Panc1 (cell line): ENCODE measurements at regions not wholly inside any gene's neighbourhood (a gene's known extent, or its start where the extent isn't known, plus 50 kb on each side); places are given as distances from the start of the nearest gene placed in this dataset.

ENCODE experiments used
- ATAC-seq: fragments of 200-7000 bp; cut with Tn5 transposase; 2 replicates; pipeline ENCODE4 v1.9.1; 2020; ENCODE audit warnings: mild to moderate bottlenecking, moderate library complexity
- BruUV-seq: library from RNA; stranded (reverse); fragments of 400-500 nt; replicated peaks from 2 replicates; lab custom pipeline; 2021; lab: Mats Ljungman, UMichigan
- CTCF ChIA-PET: fragments of 300-600 bp; sonication (Branson Sonifier 250); formaldehyde crosslinking; loops from one replicate; lab custom pipeline; 2022; ENCODE audit warnings: antibody characterized with exemption; lab: Charles Lee
- POLR2A ChIA-PET: fragments of 300-600 bp; sonication (Branson Sonifier 250); formaldehyde crosslinking; loops from one replicate; lab custom pipeline; 2022; ENCODE audit warnings: antibody characterized with exemption; lab: Charles Lee
- DNase-seq: peaks from one replicate; pipeline ENCODE4 v3.0.0-alpha.2; 2010; ENCODE audit warnings: low read depth, low spot score
- H3K27ac ChIP-seq: 2 replicates; pipeline ENCODE4 v1.5.1; 2011; ENCODE audit warnings: mild to moderate bottlenecking, low read length, inconsistent platforms
- H3K27me3 ChIP-seq: fragments of 200-500 bp; sonication (Bioruptor generic); 2 replicates; pipeline ENCODE4 v1.6.0; 2014; ENCODE audit warnings: low read length, inconsistent platforms; ENCODE audit not compliant: control insufficient read depth, insufficient read depth
- H3K36me3 ChIP-seq: fragments of 200-500 bp; sonication (Bioruptor generic); 2 replicates; pipeline ENCODE4 v1.5.1; 2014; ENCODE audit warnings: inconsistent platforms, mild to moderate bottlenecking, low read length, moderate library complexity; ENCODE audit not compliant: control insufficient read depth, insufficient read depth
- H3K4me1 ChIP-seq: 2 replicates; pipeline ENCODE4 v1.5.1; 2011; ENCODE audit warnings: inconsistent platforms, mild to moderate bottlenecking, low read length, moderate library complexity; ENCODE audit not compliant: control insufficient read depth, insufficient read depth
- H3K4me3 ChIP-seq, 2 experiments: 2 replicates each; pipeline ENCODE4 v1.5.1; 2011 to 2012; ENCODE audit warnings: low read depth in 2 of 2, low read length in 2 of 2, mild to moderate bottlenecking in 2 of 2, inconsistent platforms in 1 of 2, moderate library complexity in 1 of 2
- H3K9me3 ChIP-seq: fragments of 200-500 bp; sonication (Bioruptor generic); 2 replicates; pipeline ENCODE4 v1.5.1; 2014; ENCODE audit warnings: low read depth, mild to moderate bottlenecking, inconsistent platforms, low read length, moderate library complexity; ENCODE audit not compliant: control insufficient read depth, insufficient read depth
- CTCF ChIP-seq: fragments of 450-650 bp; IDR thresholded peaks from 2 replicates; pipeline ENCODE4 v1.5.1; 2017; ENCODE audit warnings: mild to moderate bottlenecking
- POLR2AphosphoS5 ChIP-seq: IDR thresholded peaks from 2 replicates; pipeline ENCODE4 v1.6.1; 2012; ENCODE audit warnings: mild to moderate bottlenecking, low read depth, low read length, moderate library complexity
- SIN3A ChIP-seq: IDR thresholded peaks from 2 replicates; pipeline ENCODE4 v1.6.1; 2012; ENCODE audit warnings: low read depth, mild to moderate bottlenecking, low read length, moderate library complexity, borderline replicate concordance; ENCODE audit not compliant: insufficient read depth
- TCF7L2 ChIP-seq: IDR thresholded peaks from 2 replicates; pipeline ENCODE4 v1.6.1; 2011; ENCODE audit warnings: mild to moderate bottlenecking, low read depth, low read length, inconsistent platforms
- in situ Hi-C: cut with HindIII; loops from 2 replicates; pipeline ENCODE4 v1.10.0; 2016; ENCODE audit warnings: low sequenced_read_pairs, low pct_unique_long_range_greater_than_20kb
- intact Hi-C: fragments of 100-400 bp; cut with micrococcal nuclease; formaldehyde crosslinking; loops from one replicate; pipeline ENCODE4 v1.10.0; 2022; ENCODE audit not compliant: unreplicated experiment
- TF ChIP-seq, protein P1 (sequence below), 2 experiments: IDR thresholded peaks; 2 replicates each; pipeline ENCODE4 v1.6.1; 2011 to 2012; ENCODE audit warnings: low read depth in 2 of 2, control low read depth in 1 of 2, low read length in 1 of 2, mild to moderate bottlenecking in 1 of 2, moderate library complexity in 1 of 2; ENCODE audit not compliant: insufficient read depth in 1 of 2

GRCh38 chr9:82553654-82554366, 509.1 kb downstream of the RASEF start:
- no peak for ATAC-seq
- H3K27ac ChIP-seq, result no peak overlapping the region
- in situ Hi-C loops, result no loop called here

GRCh38 chr9:82554381-82554780, 508.6 kb downstream of the RASEF start:
- no peak for ATAC-seq
- POLR2A ChIA-PET, result no interaction called here

More at GRCh38 chr9:82553654-82554366, 509.1 kb downstream of the RASEF start:
- Histone ChIP-seq H3K4me1 (no peaks in the 10 kb centered on the region), H3K4me3 (no peak overlapping the region), H3K36me3 (no peaks in the 10 kb centered on the region), H3K9me3 (no peaks in the 10 kb centered on the region), H3K27me3 (no peaks in the 10 kb centered on the region)
- POLR2A ChIA-PET, result no interaction called here
- no TSS peak for BruUV-seq
- intact Hi-C loops, result no loop called here
- CTCF ChIA-PET, result interaction anchor here (0.6 kb wide), 1 partner anchor 8 kb away, joined by 5 read pairs; no protein-coding TSS in a partner anchor
- no peak for DNase-seq
- TF ChIP-seq POLR2AphosphoS5, result no peak
- no peak for TF ChIP-seq TCF7L2
- TF ChIP-seq, protein P1, sequence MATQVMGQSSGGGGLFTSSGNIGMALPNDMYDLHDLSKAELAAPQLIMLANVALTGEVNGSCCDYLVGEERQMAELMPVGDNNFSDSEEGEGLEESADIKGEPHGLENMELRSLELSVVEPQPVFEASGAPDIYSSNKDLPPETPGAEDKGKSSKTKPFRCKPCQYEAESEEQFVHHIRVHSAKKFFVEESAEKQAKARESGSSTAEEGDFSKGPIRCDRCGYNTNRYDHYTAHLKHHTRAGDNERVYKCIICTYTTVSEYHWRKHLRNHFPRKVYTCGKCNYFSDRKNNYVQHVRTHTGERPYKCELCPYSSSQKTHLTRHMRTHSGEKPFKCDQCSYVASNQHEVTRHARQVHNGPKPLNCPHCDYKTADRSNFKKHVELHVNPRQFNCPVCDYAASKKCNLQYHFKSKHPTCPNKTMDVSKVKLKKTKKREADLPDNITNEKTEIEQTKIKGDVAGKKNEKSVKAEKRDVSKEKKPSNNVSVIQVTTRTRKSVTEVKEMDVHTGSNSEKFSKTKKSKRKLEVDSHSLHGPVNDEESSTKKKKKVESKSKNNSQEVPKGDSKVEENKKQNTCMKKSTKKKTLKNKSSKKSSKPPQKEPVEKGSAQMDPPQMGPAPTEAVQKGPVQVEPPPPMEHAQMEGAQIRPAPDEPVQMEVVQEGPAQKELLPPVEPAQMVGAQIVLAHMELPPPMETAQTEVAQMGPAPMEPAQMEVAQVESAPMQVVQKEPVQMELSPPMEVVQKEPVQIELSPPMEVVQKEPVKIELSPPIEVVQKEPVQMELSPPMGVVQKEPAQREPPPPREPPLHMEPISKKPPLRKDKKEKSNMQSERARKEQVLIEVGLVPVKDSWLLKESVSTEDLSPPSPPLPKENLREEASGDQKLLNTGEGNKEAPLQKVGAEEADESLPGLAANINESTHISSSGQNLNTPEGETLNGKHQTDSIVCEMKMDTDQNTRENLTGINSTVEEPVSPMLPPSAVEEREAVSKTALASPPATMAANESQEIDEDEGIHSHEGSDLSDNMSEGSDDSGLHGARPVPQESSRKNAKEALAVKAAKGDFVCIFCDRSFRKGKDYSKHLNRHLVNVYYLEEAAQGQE (IDR thresholded peaks at IDR 0.05; ENCODE audit: insufficient read depth in 1 of 2, low read depth in 2 of 2, low read length in 1 of 2), result no peak
- no peak for TF ChIP-seq CTCF
- no peak for TF ChIP-seq SIN3A

GRCh38 chr9:82555031-82555430, 507.9 kb downstream of the RASEF start:
- POLR2A ChIA-PET, result no interaction called here
- Histone ChIP-seq H3K4me3 (no peak overlapping the region), H3K4me1 (no peaks in the 10 kb centered on the region), H3K27ac (no peak overlapping the region), H3K36me3 (no peaks in the 10 kb centered on the region), H3K27me3 (no peaks in the 10 kb centered on the region), H3K9me3 (no peaks in the 10 kb centered on the region)
- BruUV-seq, result no TSS peak
- DNase-seq (no peak), ATAC-seq (no peak)
- no peak for TF ChIP-seq SIN3A
- no peak for TF ChIP-seq CTCF
- TF ChIP-seq TCF7L2, result no peak
- no peak for TF ChIP-seq POLR2AphosphoS5
- TF ChIP-seq, protein P1 (IDR thresholded peaks at IDR 0.05; ENCODE audit: insufficient read depth in 1 of 2, low read depth in 2 of 2, low read length in 1 of 2), result no peak
- CTCF ChIA-PET, result no interaction called here
- intact Hi-C loops, result no loop called here
- in situ Hi-C loops, result no loop called here

More at GRCh38 chr9:82554381-82554780, 508.6 kb downstream of the RASEF start:
- Histone ChIP-seq H3K9me3 (no peaks in the 10 kb centered on the region), H3K36me3 (no peaks in the 10 kb centered on the region), H3K4me3 (no peak overlapping the region), H3K27ac (no peak overlapping the region), H3K27me3 (no peaks in the 10 kb centered on the region), H3K4me1 (no peaks in the 10 kb centered on the region)
- in situ Hi-C loops (no loop called here), intact Hi-C loops (no loop called here)
- no peak for TF ChIP-seq POLR2AphosphoS5
- DNase-seq, result no peak
- BruUV-seq, result no TSS peak
- CTCF ChIA-PET, result interaction anchor here (0.6 kb wide), 1 partner anchor 8 kb away, joined by 5 read pairs; no protein-coding TSS in a partner anchor
